GM21717 (cell line): ENCODE measurements at regions not wholly inside any gene's neighbourhood (a gene's known extent, or its start where the extent isn't known, plus 50 kb on each side); places are given as distances from the start of the nearest gene placed in this dataset.
"Not testable (repeated sequence)": the region's sequence is repeated elsewhere in the genome, so short reads cannot be mapped to it uniquely, and the experiment has no call there.

Experiments
- ATAC-seq: cut with Tn5 transposase; IDR thresholded peaks from one replicate; pipeline ENCODE4 v1.9.1; 2021; ENCODE audit warnings: mild to moderate bottlenecking, moderate library complexity; ENCODE audit not compliant: unreplicated experiment

GRCh38 chr15:92753591-92753990 lies 98.0 kb upstream of the FAM174B start:
- no peak for ATAC-seq

- no peak for ATAC-seq
Measured at GRCh38 chr15:92763459-92763858, 107.9 kb upstream of the FAM174B start.

- not testable (repeated sequence) for ATAC-seq
Measured at GRCh38 chr15:92768131-92768530, 112.6 kb upstream of the FAM174B start.

GRCh38 chr15:92770641-92771040 lies 115.1 kb upstream of the FAM174B start:
- no peak for ATAC-seq

- no peak for ATAC-seq
Measured at GRCh38 chr15:92772061-92772460, 116.5 kb upstream of the FAM174B start.

GRCh38 chr15:92772626-92773244 lies 117.2 kb upstream of the FAM174B start:
- ATAC-seq, result no peak

GRCh38 chr15:92773340-92773739 lies 117.8 kb upstream of the FAM174B start:
- no peak for ATAC-seq

GRCh38 chr15:92779874-92780273 lies 120.2 kb upstream of the CHD2 start:
- no peak for ATAC-seq

GRCh38 chr15:92780843-92781242 lies 119.3 kb upstream of the CHD2 start:
- no peak for ATAC-seq

GRCh38 chr15:92781925-92782453 lies 118.1 kb upstream of the CHD2 start:
- ATAC-seq, result no peak

- no peak for ATAC-seq
Measured at GRCh38 chr15:92787116-92787515, 113.0 kb upstream of the CHD2 start.

- ATAC-seq, result no peak
Measured at GRCh38 chr15:92788196-92788595, 111.9 kb upstream of the CHD2 start.

GRCh38 chr15:92788793-92789192 lies 111.3 kb upstream of the CHD2 start:
- ATAC-seq, result not testable (repeated sequence)

- no peak for ATAC-seq
Measured at GRCh38 chr15:92796161-92796611, 103.9 kb upstream of the CHD2 start.

GRCh38 chr15:92797168-92798052 lies 102.7 kb upstream of the CHD2 start:
- no peak for ATAC-seq

- no peak for ATAC-seq
Measured at GRCh38 chr15:92800013-92800412, 100.1 kb upstream of the CHD2 start.

- not testable (repeated sequence) for ATAC-seq
Measured at GRCh38 chr15:92800416-92801055, 99.6 kb upstream of the CHD2 start.

- ATAC-seq, result not testable (repeated sequence)
Measured at GRCh38 chr15:92801056-92801773, 98.9 kb upstream of the CHD2 start.

- no peak for ATAC-seq
Measured at GRCh38 chr15:92801774-92802464, 98.2 kb upstream of the CHD2 start.

- ATAC-seq, result no peak
Measured at GRCh38 chr15:92803536-92803851, 96.6 kb upstream of the CHD2 start.
